Activated CD8-positive, alpha-beta T cell treated with anti-CD3 and anti-CD28 coated beads, Interleukin-2, amount 10 ng/mL, durations not matched to agents 7 days and 5 days (primary cell): ENCODE measurements at regions not wholly inside any gene's neighbourhood (a gene's known extent, or its start where the extent isn't known, plus 50 kb on each side); places are given as distances from the start of the nearest gene placed in this dataset.

ENCODE experiments used
- ATAC-seq: fragments of 150-1000 bp; cut with Tn5 transposase; one replicate; pipeline ENCODE4 v1.10.0; 2021; ENCODE audit warnings: moderate library complexity
- CTCF ChIA-PET: fragments of 350-600 bp; sonication (Branson Sonifier 250); formaldehyde crosslinking; loops from one replicate; lab custom pipeline; 2021; ENCODE audit warnings: antibody characterized with exemption; lab: Charles Lee
- POLR2A ChIA-PET: fragments of 350-600 bp; sonication (Branson Sonifier 250); formaldehyde crosslinking; loops from one replicate; lab custom pipeline; 2021; ENCODE audit warnings: antibody characterized with exemption; lab: Charles Lee
- DNase-seq: peaks from one replicate; pipeline ENCODE4 v3.0.0-alpha.2; 2020
- H3K27ac Mint-ChIP-seq: one replicate; pipeline ENCODE4 v1.8.0; 2021; ENCODE audit warnings: mild to moderate bottlenecking, mixed read lengths
- H3K27me3 Mint-ChIP-seq: one replicate; pipeline ENCODE4 v1.8.0; 2021; ENCODE audit warnings: low read depth, mixed read lengths
- H3K36me3 Mint-ChIP-seq: one replicate; pipeline ENCODE4 v1.8.0; 2021; ENCODE audit warnings: low read depth, mixed read lengths
- H3K4me1 Mint-ChIP-seq: one replicate; pipeline ENCODE4 v1.8.0; 2021; ENCODE audit warnings: low read depth, mixed read lengths
- H3K4me3 Mint-ChIP-seq: one replicate; pipeline ENCODE4 v1.8.0; 2021; ENCODE audit warnings: mild to moderate bottlenecking, mixed read lengths
- H3K9me3 Mint-ChIP-seq: one replicate; pipeline ENCODE4 v1.8.0; 2022; ENCODE audit warnings: mixed read lengths; ENCODE audit not compliant: insufficient read depth

- ATAC-seq (no peak), DNase-seq (no peak)
- no peak overlapping the region for H3K27ac Mint-ChIP-seq
- CTCF ChIA-PET = no interaction called here
- POLR2A ChIA-PET = no interaction called here
- H3K4me3 Mint-ChIP-seq = no peak overlapping the region
- H3K27me3 Mint-ChIP-seq = no peaks in the 10 kb centered on the region
- no peaks in the 10 kb centered on the region for H3K4me1 Mint-ChIP-seq
- H3K9me3 Mint-ChIP-seq = no peaks in the 10 kb centered on the region
- no peaks in the 10 kb centered on the region for H3K36me3 Mint-ChIP-seq
Observed at GRCh38 chr16:55144651-55145050, 179.4 kb upstream of the IRX6 start.

GRCh38 chr16:55145771-55146603 is 178.0 kb upstream of the IRX6 start:
- CTCF ChIA-PET = no interaction called here
- no peaks in the 10 kb centered on the region for H3K4me1 Mint-ChIP-seq
- H3K4me3 Mint-ChIP-seq = no peak overlapping the region
- no peak overlapping the region for H3K27ac Mint-ChIP-seq
- no peak for ATAC-seq
- no peaks in the 10 kb centered on the region for H3K36me3 Mint-ChIP-seq
- H3K27me3 Mint-ChIP-seq = no peaks in the 10 kb centered on the region
- DNase-seq = no peak
- POLR2A ChIA-PET = no interaction called here
- no peaks in the 10 kb centered on the region for H3K9me3 Mint-ChIP-seq

GRCh38 chr16:55146966-55147365 is 177.0 kb upstream of the IRX6 start:
- no peak overlapping the region for H3K4me3 Mint-ChIP-seq
- ChIA-PET CTCF (no interaction called here), POLR2A (no interaction called here)
- H3K27ac Mint-ChIP-seq = no peak overlapping the region
- DNase-seq (no peak), ATAC-seq (no peak)
- no peaks in the 10 kb centered on the region for H3K4me1 Mint-ChIP-seq
- no peaks in the 10 kb centered on the region for H3K27me3 Mint-ChIP-seq
- no peaks in the 10 kb centered on the region for H3K36me3 Mint-ChIP-seq
- H3K9me3 Mint-ChIP-seq = no peaks in the 10 kb centered on the region

GRCh38 chr16:55147396-55147795 is 176.6 kb upstream of the IRX6 start:
- no peak overlapping the region for H3K4me3 Mint-ChIP-seq

GRCh38 chr16:55149622-55150021 is 174.4 kb upstream of the IRX6 start:
- Mint-ChIP-seq H3K4me1 (no peaks in the 10 kb centered on the region), H3K9me3 (no peaks in the 10 kb centered on the region), H3K4me3 (no peak overlapping the region), H3K27me3 (no peaks in the 10 kb centered on the region), H3K36me3 (no peaks in the 10 kb centered on the region), H3K27ac (no peak overlapping the region)
- ATAC-seq (no peak), DNase-seq (no peak)
- ChIA-PET CTCF (no interaction called here), POLR2A (no interaction called here)

More at GRCh38 chr16:55147396-55147795, 176.6 kb upstream of the IRX6 start:
- ChIA-PET POLR2A (no interaction called here), CTCF (no interaction called here)
- Mint-ChIP-seq H3K36me3 (no peaks in the 10 kb centered on the region), H3K27me3 (no peaks in the 10 kb centered on the region), H3K9me3 (no peaks in the 10 kb centered on the region), H3K27ac (no peak overlapping the region), H3K4me1 (no peaks in the 10 kb centered on the region)
- DNase-seq (no peak), ATAC-seq (no peak)

GRCh38 chr16:55151561-55152305 is 172.3 kb upstream of the IRX6 start:
- Mint-ChIP-seq H3K27me3 (no peaks in the 10 kb centered on the region), H3K4me3 (no peak overlapping the region), H3K4me1 (no peaks in the 10 kb centered on the region), H3K27ac (no peak overlapping the region), H3K36me3 (no peaks in the 10 kb centered on the region), H3K9me3 (no peaks in the 10 kb centered on the region)
- ATAC-seq (no peak), DNase-seq (no peak)
- ChIA-PET CTCF (no interaction called here), POLR2A (no interaction called here)

- no peak for ATAC-seq
- no peak for DNase-seq
- Mint-ChIP-seq H3K27ac (no peak overlapping the region), H3K36me3 (no peaks in the 10 kb centered on the region), H3K4me3 (no peak overlapping the region), H3K27me3 (no peaks in the 10 kb centered on the region), H3K4me1 (no peaks in the 10 kb centered on the region), H3K9me3 (no peaks in the 10 kb centered on the region)
- CTCF ChIA-PET = no interaction called here
- POLR2A ChIA-PET = no interaction called here
Observed at GRCh38 chr16:55152875-55153390, 171.1 kb upstream of the IRX6 start.

- DNase-seq = no peak
- ChIA-PET POLR2A (no interaction called here), CTCF (no interaction called here)
- H3K4me3 Mint-ChIP-seq = no peak overlapping the region
- no peak overlapping the region for H3K27ac Mint-ChIP-seq
- H3K4me1 Mint-ChIP-seq = no peaks in the 10 kb centered on the region
- no peak for ATAC-seq
- no peaks in the 10 kb centered on the region for H3K9me3 Mint-ChIP-seq
- no peaks in the 10 kb centered on the region for H3K27me3 Mint-ChIP-seq
- H3K36me3 Mint-ChIP-seq = no peaks in the 10 kb centered on the region
Observed at GRCh38 chr16:55154262-55154661, 169.7 kb upstream of the IRX6 start.

GRCh38 chr16:55154956-55155355 is 169.0 kb upstream of the IRX6 start:
- Mint-ChIP-seq H3K36me3 (no peaks in the 10 kb centered on the region), H3K4me1 (no peaks in the 10 kb centered on the region), H3K27me3 (no peaks in the 10 kb centered on the region), H3K4me3 (no peak overlapping the region), H3K27ac (no peak overlapping the region), H3K9me3 (no peaks in the 10 kb centered on the region)
- CTCF ChIA-PET = no interaction called here
- DNase-seq (no peak), ATAC-seq (no peak)
- POLR2A ChIA-PET = no interaction called here

- no peak for DNase-seq
- no peaks in the 10 kb centered on the region for H3K27me3 Mint-ChIP-seq
- no peak overlapping the region for H3K4me3 Mint-ChIP-seq
- POLR2A ChIA-PET = no interaction called here
- no peak overlapping the region for H3K27ac Mint-ChIP-seq
- H3K36me3 Mint-ChIP-seq = no peaks in the 10 kb centered on the region
- no peak for ATAC-seq
- no peaks in the 10 kb centered on the region for H3K4me1 Mint-ChIP-seq
- CTCF ChIA-PET = no interaction called here
- H3K9me3 Mint-ChIP-seq = no peaks in the 10 kb centered on the region
Observed at GRCh38 chr16:55155815-55156214, 168.2 kb upstream of the IRX6 start.

- POLR2A ChIA-PET = interaction anchor here (0.6 kb wide), 1 partner anchor 1412 kb away, joined by 4 read pairs; no protein-coding TSS in a partner anchor
- H3K27ac Mint-ChIP-seq = no peak overlapping the region
- ATAC-seq (no peak), DNase-seq (no peak)
- no peaks in the 10 kb centered on the region for H3K27me3 Mint-ChIP-seq
- H3K36me3 Mint-ChIP-seq = no peaks in the 10 kb centered on the region
- H3K9me3 Mint-ChIP-seq = no peaks in the 10 kb centered on the region
- H3K4me3 Mint-ChIP-seq = no peak overlapping the region
- CTCF ChIA-PET = no interaction called here
- H3K4me1 Mint-ChIP-seq = no peaks in the 10 kb centered on the region
Observed at GRCh38 chr16:55169780-55170179, 154.2 kb upstream of the IRX6 start.

GRCh38 chr16:55171241-55171640 is 152.8 kb upstream of the IRX6 start:
- no peak for ATAC-seq
- Mint-ChIP-seq H3K9me3 (no peaks in the 10 kb centered on the region), H3K27me3 (no peaks in the 10 kb centered on the region), H3K4me3 (no peak overlapping the region), H3K27ac (no peak overlapping the region), H3K4me1 (no peaks in the 10 kb centered on the region), H3K36me3 (no peaks in the 10 kb centered on the region)
- CTCF ChIA-PET = interaction anchor here (0.9 kb wide), 1 partner anchor 12 kb away, joined by 3 read pairs; no protein-coding TSS in a partner anchor
- POLR2A ChIA-PET = no interaction called here
- no peak for DNase-seq
